OCI-LY3 (cell line): ENCODE measurements at regions not wholly inside any gene's neighbourhood (a gene's known extent, or its start where the extent isn't known, plus 50 kb on each side); places are given as distances from the start of the nearest gene placed in this dataset.

ENCODE experiments used
- H2AFZ ChIP-seq: fragments of 200-600, 300-600 bp; shearing (Covaris generic); 2 replicates; pipeline ENCODE4 v1.6.0; 2014; ENCODE audit warnings: antibody characterized with exemption, low read depth, low read length
- H3K27ac ChIP-seq: fragments of 200-600, 300-600 bp; sonication (generic); 2 replicates; pipeline ENCODE4 v1.5.1; 2014; ENCODE audit warnings: mild to moderate bottlenecking, low read length, moderate library complexity, mixed read lengths
- H3K27me3 ChIP-seq: fragments of 200-600, 300-600 bp; sonication (generic); 2 replicates; pipeline ENCODE4 v1.6.1; 2014; ENCODE audit warnings: low read depth, low read length, mixed read lengths
- H3K36me3 ChIP-seq: fragments of 200-600, 300-600 bp; sonication (generic); replicated peaks from 2 replicates; pipeline ENCODE3; 2014; ENCODE audit warnings: low read depth, low read length, mixed read lengths
- H3K4me1 ChIP-seq: fragments of 300-600, 200-600 bp; sonication (generic); 2 replicates; pipeline ENCODE4 v1.6.1; 2014; ENCODE audit warnings: low read length, mixed read lengths
- H3K4me2 ChIP-seq: fragments of 200-600, 300-600 bp; sonication (generic); 2 replicates; pipeline ENCODE4 v1.6.1; 2014; ENCODE audit warnings: low read length, mixed read lengths
- H3K4me3 ChIP-seq: fragments of 300-600, 200-600 bp; sonication (generic); 2 replicates; pipeline ENCODE4 v1.5.1; 2014; ENCODE audit warnings: antibody characterized with exemption, mild to moderate bottlenecking, low read length, moderate library complexity
- H3K79me2 ChIP-seq: fragments of 300-600, 200-600 bp; shearing (Covaris generic); 2 replicates; pipeline ENCODE4 v1.6.1; 2014; ENCODE audit warnings: mild to moderate bottlenecking, low read length, mixed read lengths
- H3K9ac ChIP-seq: fragments of 300-600, 200-600 bp; shearing (Covaris generic); 2 replicates; pipeline ENCODE4 v1.6.0; 2014; ENCODE audit warnings: mild to moderate bottlenecking, low read length, moderate library complexity
- H3K9me3 ChIP-seq: fragments of 200-600, 300-600 bp; shearing (Covaris generic); 2 replicates; pipeline ENCODE4 v1.6.1; 2014; ENCODE audit warnings: low read length, mixed read lengths; ENCODE audit not compliant: insufficient read depth
- H4K20me1 ChIP-seq: fragments of 200-600, 300-600 bp; sonication (generic); 2 replicates; pipeline ENCODE4 v1.6.1; 2016; ENCODE audit warnings: low read length, mixed read lengths; ENCODE audit not compliant: insufficient read depth
- CTCF ChIP-seq: fragments of 200-600, 300-600 bp; sonication (generic); IDR thresholded peaks from 2 replicates; pipeline ENCODE4 v1.5.1; 2014; ENCODE audit warnings: antibody characterized with exemption, low read length, low read depth
- EZH2phosphoT487 ChIP-seq: fragments of 200-600 bp; shearing (Covaris generic); IDR thresholded peaks from 2 replicates; pipeline ENCODE4 v1.6.1; 2018; ENCODE audit warnings: antibody characterized with exemption, mixed run types, low read depth

- H3K9ac ChIP-seq: no peak overlapping the region
Measured at GRCh38 chr7:4610768-4611467, 71.2 kb upstream of the FOXK1 start.

GRCh38 chr7:4612237-4612636 is 69.9 kb upstream of the FOXK1 start:
- no peak for TF ChIP-seq CTCF
- no peak for TF ChIP-seq EZH2phosphoT487

More at GRCh38 chr7:4610768-4611467, 71.2 kb upstream of the FOXK1 start:
- H3K4me3 ChIP-seq: no peak overlapping the region
- H3K79me2 ChIP-seq: no peaks in the 10 kb centered on the region
- no peaks in the 10 kb centered on the region for H3K36me3 ChIP-seq
- no peaks in the 10 kb centered on the region for H3K4me1 ChIP-seq
- H3K27me3 ChIP-seq: no peaks in the 10 kb centered on the region
- H3K4me2 ChIP-seq: no peak overlapping the region
- 0 out of 2 replicates have a peak overlapping the region, but pooled peaks have one; percentile 65 for H2AFZ ChIP-seq
- no peak overlapping the region for H3K27ac ChIP-seq
- TF ChIP-seq EZH2phosphoT487 (no peak), CTCF (peak; percentile 47)
- H4K20me1 ChIP-seq: no peaks in the 10 kb centered on the region
- H3K9me3 ChIP-seq: no peaks in the 10 kb centered on the region

GRCh38 chr7:4612939-4613841 is 68.9 kb upstream of the FOXK1 start:
- Histone ChIP-seq H3K27me3 (no peaks in the 10 kb centered on the region), H3K9me3 (no peaks in the 10 kb centered on the region), H3K9ac (no peak overlapping the region), H3K4me2 (no peak overlapping the region), H3K36me3 (no peaks in the 10 kb centered on the region), H2AFZ (no peak overlapping the region), H3K27ac (no peak overlapping the region), H3K4me3 (no peak overlapping the region), H3K79me2 (no peaks in the 10 kb centered on the region), H4K20me1 (no peaks in the 10 kb centered on the region), H3K4me1 (no peaks in the 10 kb centered on the region)
- TF ChIP-seq EZH2phosphoT487 (no peak), CTCF (no peak)

More at GRCh38 chr7:4612237-4612636, 69.9 kb upstream of the FOXK1 start:
- Histone ChIP-seq H3K4me1 (no peaks in the 10 kb centered on the region), H4K20me1 (no peaks in the 10 kb centered on the region), H3K27ac (no peak overlapping the region), H3K79me2 (no peaks in the 10 kb centered on the region), H3K4me3 (no peak overlapping the region), H3K9ac (no peak overlapping the region), H3K36me3 (no peaks in the 10 kb centered on the region), H3K27me3 (no peaks in the 10 kb centered on the region), H3K4me2 (no peak overlapping the region), H3K9me3 (no peaks in the 10 kb centered on the region), H2AFZ (no peak overlapping the region)

- Histone ChIP-seq H3K9ac (no peak overlapping the region), H3K4me1 (no peaks in the 10 kb centered on the region), H3K27ac (no peak overlapping the region), H3K4me3 (no peak overlapping the region), H3K27me3 (no peaks in the 10 kb centered on the region), H3K9me3 (no peaks in the 10 kb centered on the region), H3K4me2 (no peak overlapping the region), H3K79me2 (no peaks in the 10 kb centered on the region), H2AFZ (no peak overlapping the region), H3K36me3 (no peaks in the 10 kb centered on the region), H4K20me1 (no peaks in the 10 kb centered on the region)
- TF ChIP-seq EZH2phosphoT487 (no peak), CTCF (no peak)
Measured at GRCh38 chr7:4613846-4614548, 68.1 kb upstream of the FOXK1 start.
